ENCODE measurements at regions not wholly inside any gene's neighbourhood (a gene's known extent, or its start where the extent isn't known, plus 50 kb on each side); places are given as distances from the start of the nearest gene placed in this dataset.

GRCh38 chr5:53733853-53734252, 173.4 kb downstream of the NDUFS4 start:
- ChIA-PET POLR2A (no interaction called here), CTCF (interaction anchor here (0.9 kb wide), 1 partner anchor 256 kb away, joined by 3 read pairs; no protein-coding TSS in a partner anchor)
- no peak overlapping the region for H3K4me2 ChIP-seq
- FAIRE-seq (no peak), DNase-seq (ENCODE audit: low read depth in 1 of 2, low spot score in 1 of 2) (peak in 1 of 2 experiments; percentile 13), ATAC-seq (peak; percentile 61 to 68; a peak in 4 of 6 replicates)
- no peak overlapping the region for H3K4me3 ChIP-seq
- TF ChIP-seq RAD21 (conservative IDR thresholded peaks at IDR 0.05 in 1 of 2, IDR thresholded peaks at IDR 0.05 in 1 of 2) (peak; percentile 18 to 22; a peak in 1 of 5 replicates), KDM1A (IDR thresholded peaks at IDR 0.05; ENCODE audit: low read depth) (no peak), TFCP2L1 (CRISPR knock-in tag; IDR thresholded peaks at IDR 0.05) (no peak), CHD2 (IDR thresholded peaks at IDR 0.05; ENCODE audit: low read length, partially characterized antibody) (no peak), HES2 (IDR thresholded peaks at IDR 0.05) (no peak), HOXA7 (CRISPR knock-in tag; IDR thresholded peaks at IDR 0.05) (no peak), MAFK (IDR thresholded peaks at IDR 0.05; ENCODE audit: partially characterized antibody) (no peak)
- no peak overlapping the region for H3K27ac ChIP-seq
- WGBS (ENCODE audit: missing lambda C conversion rate) = 27% methylated on average over 1 of the region's 1 CpG
- no peaks in the 10 kb centered on the region for H3K9me3 ChIP-seq
- H3K4me1 ChIP-seq = no peaks in the 10 kb centered on the region

- POLR2A ChIA-PET = no interaction called here
- Histone ChIP-seq H3K27ac (no peak overlapping the region), H3K4me3 (no peak overlapping the region), H3K4me1 (no peaks in the 10 kb centered on the region), H3K9me3 (no peaks in the 10 kb centered on the region), H3K4me2 (no peak overlapping the region)
- no peak for DNase-seq (ENCODE audit: low read depth in 1 of 2, low spot score in 1 of 2)
- CTCF ChIA-PET = no interaction called here
- TF ChIP-seq SREBF2 (IDR thresholded peaks at IDR 0.05) = no peak
- no peak for TF ChIP-seq REST (IDR thresholded peaks at IDR 0.05)
- TF ChIP-seq HOXA7 (CRISPR knock-in tag; IDR thresholded peaks at IDR 0.05) = no peak
- TF ChIP-seq RFX5 (IDR thresholded peaks at IDR 0.05) = no peak
- no peak for TF ChIP-seq POLR2A (IDR thresholded peaks at IDR 0.05; ENCODE audit: low read length)
- TF ChIP-seq SMC3 (IDR thresholded peaks at IDR 0.05) = no peak
- peak; percentile 66 for TF ChIP-seq MAFK (IDR thresholded peaks at IDR 0.05; ENCODE audit: partially characterized antibody)
- TF ChIP-seq CHD2 (IDR thresholded peaks at IDR 0.05; ENCODE audit: low read length, partially characterized antibody) = no peak
- no peak for FAIRE-seq
- 53% methylated on average over 3 of the region's 3 CpGs for WGBS (ENCODE audit: missing lambda C conversion rate)
- no peak for ATAC-seq
Observed at GRCh38 chr5:53738105-53738504, 177.7 kb downstream of the NDUFS4 start.

GRCh38 chr5:53739111-53739510, 178.7 kb downstream of the NDUFS4 start:
- Histone ChIP-seq H3K27ac (no peak overlapping the region), H3K4me1 (no peaks in the 10 kb centered on the region), H3K4me2 (no peak overlapping the region), H3K4me3 (no peak overlapping the region), H3K9me3 (no peaks in the 10 kb centered on the region)
- no peak for FAIRE-seq
- DNase-seq (ENCODE audit: low read depth in 1 of 2, low spot score in 1 of 2) = no peak
- ChIA-PET POLR2A (no interaction called here), CTCF (no interaction called here)
- WGBS (ENCODE audit: missing lambda C conversion rate) = 88% methylated on average over 4 of the region's 4 CpGs
- TF ChIP-seq HMGXB4 (CRISPR knock-in tag; IDR thresholded peaks at IDR 0.05; ENCODE audit: borderline replicate concordance) (no peak), CBX8 (IDR thresholded peaks at IDR 0.05) (no peak), FOSL2 (IDR thresholded peaks at IDR 0.05) (no peak), FOSL2 (CRISPR knock-in tag; IDR thresholded peaks at IDR 0.05) (no peak), BCL3 (IDR thresholded peaks at IDR 0.05) (no peak), E2F6 (IDR thresholded peaks at IDR 0.05; ENCODE audit: borderline replicate concordance, low read depth) (no peak), CHD4 (IDR thresholded peaks at IDR 0.05; ENCODE audit: borderline replicate concordance) (no peak), ZFP36 (IDR thresholded peaks at IDR 0.05; ENCODE audit: borderline replicate concordance, partially characterized antibody) (no peak), GATA3 (IDR thresholded peaks at IDR 0.05; ENCODE audit: borderline replicate concordance) (no peak), ESRRA (IDR thresholded peaks at IDR 0.05; ENCODE audit: borderline replicate concordance, low read length) (no peak), NR3C1 (IDR thresholded peaks at IDR 0.05) (no peak), ELK1 (IDR thresholded peaks at IDR 0.05; ENCODE audit: low read depth, low read length) (no peak), JUN (IDR thresholded peaks at IDR 0.05) (no peak), RNF2 (IDR thresholded peaks at IDR 0.05; ENCODE audit: borderline replicate concordance, low read depth) (no peak), EP300 (IDR thresholded peaks at IDR 0.05) (no peak), KDM5A (IDR thresholded peaks at IDR 0.05) (no peak), HOXA7 (CRISPR knock-in tag; IDR thresholded peaks at IDR 0.05) (no peak)
- no peak for ATAC-seq

All from A549 (cell line).